NCI-H345 treated with DMSO at 0.1 percent for 48 hours (cell line): ENCODE measurements at regions not wholly inside any gene's neighbourhood (a gene's known extent, or its start where the extent isn't known, plus 50 kb on each side); places are given as distances from the start of the nearest gene placed in this dataset.
A peak's percentile ranks its signal among the peaks of the same experiment; 100 is the strongest.
"Not testable (repeated sequence)": the region's sequence is repeated elsewhere in the genome, so short reads cannot be mapped to it uniquely, and the experiment has no call there.

Source experiments
- DNase-seq: peaks from one replicate; lab custom pipeline; 2025; ENCODE audit not compliant: unreplicated experiment; lab: John Stamatoyannopoulos, UW

DNA sequence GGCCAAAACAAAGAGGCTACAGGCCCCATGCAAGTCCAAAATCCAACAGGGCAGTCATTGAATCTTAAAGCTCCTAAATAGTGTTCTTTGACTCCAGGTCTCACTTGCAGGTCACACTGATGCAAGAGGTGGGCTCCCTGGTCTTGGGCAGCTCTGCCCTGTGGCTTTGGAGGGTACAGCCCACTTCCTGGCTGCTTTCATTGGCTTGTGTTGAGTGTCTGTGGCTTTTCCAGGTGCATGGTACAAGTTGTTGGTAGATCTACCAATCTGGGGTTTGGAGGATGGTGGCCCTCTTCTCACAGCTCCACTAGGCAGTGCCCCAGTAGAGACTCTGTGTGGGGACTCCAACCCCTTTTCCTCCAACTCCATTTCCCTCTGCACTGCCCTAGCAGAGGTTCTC, 115.8 kb upstream of the ALKAL2 start:
- DNase-seq: no peak

DNA sequence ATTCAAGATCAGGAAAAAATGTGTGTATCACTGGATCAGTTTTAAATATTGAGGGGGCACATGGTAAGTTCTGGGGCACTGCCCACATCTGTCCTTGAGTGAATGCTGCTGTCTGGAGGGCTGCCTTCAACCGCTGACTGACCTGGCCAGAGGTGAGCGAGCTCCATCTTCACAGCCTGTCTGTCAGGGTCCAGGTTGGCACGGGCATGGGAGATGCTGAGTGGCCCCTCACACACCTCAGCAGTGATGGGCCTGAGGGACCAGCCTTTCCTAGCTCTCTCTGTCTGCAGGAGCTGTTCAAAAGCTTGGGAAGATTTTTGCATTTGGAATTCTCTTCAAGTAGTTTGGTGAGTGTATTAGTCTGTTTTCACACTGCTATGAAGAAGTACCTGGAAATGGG, 114.8 kb upstream of the ALKAL2 start:
- no peak for DNase-seq

DNA sequence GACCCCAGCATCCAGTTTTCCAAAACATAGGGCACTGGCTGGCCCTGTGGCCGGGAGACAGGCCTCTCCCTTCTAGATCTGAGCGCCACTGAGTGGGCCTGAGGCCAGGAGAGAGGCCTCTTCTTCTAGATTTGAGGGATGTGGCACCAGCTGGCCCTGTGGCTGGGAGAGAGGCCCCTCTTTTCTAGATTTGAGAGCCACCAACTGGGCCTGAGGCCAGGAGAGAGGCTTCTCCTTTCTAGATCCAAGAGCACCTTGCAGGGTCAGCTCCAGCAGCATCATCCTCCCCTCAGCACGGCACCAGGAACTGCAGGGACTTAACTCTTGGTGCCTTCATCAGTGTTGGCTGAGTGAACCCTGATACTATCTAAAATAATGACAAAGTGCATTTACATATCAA, 114.3 kb upstream of the ALKAL2 start:
- DNase-seq: no peak

DNA sequence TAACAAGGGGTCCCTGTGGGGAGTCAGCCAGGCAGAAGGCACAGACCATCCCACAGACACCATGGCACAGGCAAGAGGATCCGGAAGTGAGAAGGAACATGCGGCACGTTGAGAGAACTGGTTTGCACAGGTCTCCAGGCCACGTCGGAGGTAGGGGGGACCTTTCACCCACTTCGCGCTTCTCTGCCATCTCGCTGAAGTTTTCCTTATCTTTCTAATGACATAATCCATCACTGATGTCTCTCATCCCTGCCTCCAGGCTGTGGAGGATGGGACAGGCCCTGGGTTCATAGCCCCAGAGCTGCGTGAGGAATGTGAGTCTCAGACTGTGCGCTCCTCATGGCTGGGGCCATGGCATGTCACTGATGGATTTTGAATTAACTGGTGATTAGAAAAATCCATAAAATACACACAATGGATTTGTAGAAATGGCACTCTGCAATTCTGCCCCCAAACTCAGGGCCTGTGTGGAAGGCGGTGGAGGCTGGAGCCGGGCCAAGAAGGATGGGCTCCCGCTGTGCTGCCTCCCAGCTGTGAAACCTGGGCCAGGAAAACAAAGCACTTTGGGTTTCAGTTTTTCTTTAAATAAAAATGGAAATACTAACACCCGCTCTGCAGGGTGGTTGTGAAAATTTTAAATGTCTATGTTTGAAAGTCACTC, 113.3 kb upstream of the ALKAL2 start:
- DNase-seq: no peak

DNA sequence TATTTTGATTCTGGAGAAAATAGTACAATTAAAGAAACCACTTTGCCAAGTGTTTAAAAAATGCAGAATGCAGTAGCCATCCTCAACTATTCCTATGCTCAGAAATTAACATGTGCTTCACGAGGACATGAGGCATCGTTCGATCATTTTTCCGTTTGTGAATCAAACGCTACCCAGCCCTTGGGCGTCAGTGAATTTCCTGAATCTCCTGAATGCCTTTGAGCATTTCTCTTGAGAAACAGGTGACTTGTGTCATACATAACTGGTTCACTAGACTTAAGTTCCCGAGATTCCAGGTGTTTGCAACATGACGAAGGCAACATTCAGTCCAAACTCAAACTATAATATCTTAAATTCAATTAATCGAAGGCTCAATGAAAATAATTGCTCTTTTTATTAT, 110.0 kb upstream of the ALKAL2 start:
- DNase-seq: no peak

DNA sequence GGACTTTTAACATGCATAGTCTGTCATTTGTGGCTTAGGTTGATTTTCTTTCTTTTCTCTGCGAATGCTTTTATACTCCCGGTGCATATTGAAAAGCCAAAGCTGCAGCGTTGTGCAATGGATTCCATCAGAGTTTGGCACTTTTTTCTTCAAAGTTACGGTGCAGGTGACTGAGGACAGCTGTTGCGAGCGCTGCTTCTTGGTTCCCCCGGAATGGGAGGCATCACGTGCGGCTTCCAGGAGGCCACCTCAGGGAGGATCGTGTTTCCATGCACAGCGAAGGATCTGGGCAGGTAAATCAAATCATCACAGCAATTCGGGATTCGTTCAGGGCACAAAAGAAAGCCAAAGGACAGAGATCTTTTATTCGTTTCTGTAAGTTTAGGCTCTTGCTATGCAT, 109.6 kb upstream of the ALKAL2 start:
- no peak for DNase-seq

DNA sequence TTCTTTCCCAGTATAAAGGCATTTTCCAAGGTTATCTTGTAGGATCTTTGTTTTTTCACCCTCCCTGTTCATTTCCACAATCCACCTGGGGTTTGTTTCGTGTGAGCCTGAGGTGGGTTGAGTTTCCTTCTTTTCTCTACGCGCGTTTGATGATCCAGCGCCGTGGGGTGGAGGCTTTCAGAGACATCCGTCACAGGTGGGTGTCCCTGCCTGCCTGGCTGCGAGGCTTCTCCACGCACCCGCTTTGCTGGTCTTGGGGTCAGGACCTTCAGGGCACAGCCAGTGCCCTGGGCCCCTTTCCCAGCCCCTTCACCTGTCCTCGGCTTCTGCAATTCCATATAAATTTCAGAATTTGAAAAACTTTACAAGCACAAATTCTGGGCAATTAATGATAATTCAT, 109.0 kb upstream of the ALKAL2 start:
- DNase-seq: no peak

DNA sequence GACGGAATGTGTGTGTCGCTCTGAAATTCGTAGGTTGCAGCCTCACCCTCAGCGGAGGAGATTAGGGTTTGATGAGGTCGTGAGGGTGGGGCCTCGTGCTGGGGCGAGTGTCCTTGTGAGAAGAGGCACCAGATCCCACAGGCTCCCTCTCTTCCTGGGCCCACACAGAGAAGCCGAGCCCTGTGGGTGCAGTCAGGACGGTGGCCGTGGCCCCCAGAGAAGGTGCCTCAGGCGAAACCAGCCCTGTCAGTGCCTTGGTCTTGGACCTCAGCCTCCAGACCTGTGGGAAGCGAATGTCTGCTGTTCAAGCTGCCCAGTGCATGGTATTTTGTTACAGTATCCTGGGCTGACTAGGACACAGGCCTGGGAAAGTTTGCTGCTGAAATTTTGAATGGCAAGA, 108.0 kb upstream of the ALKAL2 start:
- DNase-seq: no peak

DNA sequence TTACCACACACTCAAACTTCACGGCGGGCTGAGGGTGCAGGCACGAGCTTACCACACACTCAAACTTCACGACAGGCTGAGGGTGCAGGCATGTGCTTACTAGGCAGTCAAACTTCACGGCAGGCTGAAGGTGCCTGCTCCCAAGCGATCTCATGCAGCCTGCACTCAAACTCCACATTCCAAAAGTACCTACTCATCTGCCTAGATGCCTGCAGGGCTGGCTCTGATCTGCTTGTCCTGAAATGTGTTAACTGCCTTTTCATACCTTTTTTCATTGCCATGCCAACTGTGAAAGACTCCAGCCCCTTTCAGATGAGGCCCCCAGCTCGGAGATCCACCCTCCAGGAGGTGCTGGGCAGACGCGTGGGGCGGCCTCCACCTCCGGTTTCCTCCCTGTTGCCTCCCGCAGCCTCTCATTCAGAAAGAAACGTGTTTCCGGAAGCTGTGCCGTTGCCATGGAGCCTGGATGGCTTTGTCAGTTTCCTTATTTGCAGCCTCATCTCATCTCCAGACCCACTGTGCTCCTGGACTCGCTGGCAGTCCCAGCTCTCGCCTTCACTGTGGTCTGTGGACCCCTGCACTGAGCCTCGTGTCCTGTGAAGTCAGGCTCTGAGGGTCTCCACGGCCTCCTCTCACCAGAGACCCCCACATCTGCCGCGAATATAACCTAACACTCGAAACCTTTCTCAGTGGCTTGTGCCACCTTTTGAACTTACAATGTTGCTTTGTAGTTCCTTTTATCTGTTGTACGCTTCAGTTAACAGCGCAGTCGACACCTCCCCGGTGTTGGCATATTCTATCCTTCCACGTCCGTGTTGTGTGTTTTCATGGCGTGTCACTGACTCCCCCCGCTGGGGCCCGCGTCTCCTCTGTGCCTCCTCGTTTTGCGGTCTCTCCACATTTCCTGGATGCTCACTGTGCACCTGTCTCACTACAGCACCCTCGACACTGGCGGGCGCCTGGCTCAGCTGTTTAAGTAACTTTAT, 106.1 kb upstream of the ALKAL2 start:
- peak; percentile 39 for DNase-seq

DNA sequence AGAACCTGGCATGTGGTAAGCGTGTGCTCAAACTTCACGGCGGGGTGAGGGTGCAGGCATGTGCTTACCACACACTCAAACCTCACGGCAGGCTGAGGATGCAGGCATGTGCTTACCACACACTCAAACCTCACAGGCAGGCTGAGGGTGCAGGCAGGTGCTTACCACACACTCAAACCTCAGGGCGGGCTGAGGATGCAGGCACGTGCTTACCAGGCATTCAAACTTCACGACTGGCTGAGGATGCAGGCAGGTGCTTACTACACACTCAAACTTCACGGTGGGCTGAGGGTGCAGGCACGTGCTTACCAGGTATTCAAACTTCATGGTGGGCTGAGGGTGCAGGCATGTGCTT, 105.0 kb upstream of the ALKAL2 start:
- no peak for DNase-seq

DNA sequence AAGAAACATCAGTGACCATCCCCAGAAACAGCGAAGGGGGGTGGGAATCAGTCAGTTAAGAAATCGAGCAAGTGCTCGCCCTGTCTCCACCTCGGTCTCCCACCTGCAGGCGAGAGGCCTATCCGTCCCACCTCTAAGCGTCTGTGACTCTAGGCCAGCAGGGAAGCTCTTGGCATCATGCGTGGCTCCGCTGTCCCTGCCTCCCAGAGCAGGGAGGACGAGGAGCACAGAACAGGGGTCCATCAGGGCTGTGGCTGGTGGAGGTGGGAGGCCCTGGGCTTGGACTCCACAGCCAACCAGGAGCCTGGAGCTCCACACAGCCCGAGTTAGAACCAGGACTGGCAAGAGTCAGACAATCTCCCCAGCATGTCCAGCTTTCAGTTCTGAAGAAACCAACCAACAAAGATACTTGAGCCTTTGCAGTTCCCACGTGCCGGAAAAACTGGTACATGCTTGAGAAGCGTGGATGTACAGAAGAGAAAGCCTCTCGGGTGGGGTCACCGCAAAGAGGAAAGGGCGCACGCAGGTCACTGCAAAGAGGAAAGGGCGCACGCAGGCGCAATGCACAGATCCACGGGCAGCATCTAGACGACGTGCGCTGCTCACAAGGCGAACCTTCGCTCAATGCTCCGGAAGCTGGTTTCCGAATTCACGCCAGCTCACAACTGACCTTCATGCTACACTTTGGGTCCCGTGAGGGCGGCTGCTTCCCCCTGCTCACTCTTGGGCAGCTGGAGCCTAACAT, 104.5 kb upstream of the ALKAL2 start:
- no peak for DNase-seq

DNA sequence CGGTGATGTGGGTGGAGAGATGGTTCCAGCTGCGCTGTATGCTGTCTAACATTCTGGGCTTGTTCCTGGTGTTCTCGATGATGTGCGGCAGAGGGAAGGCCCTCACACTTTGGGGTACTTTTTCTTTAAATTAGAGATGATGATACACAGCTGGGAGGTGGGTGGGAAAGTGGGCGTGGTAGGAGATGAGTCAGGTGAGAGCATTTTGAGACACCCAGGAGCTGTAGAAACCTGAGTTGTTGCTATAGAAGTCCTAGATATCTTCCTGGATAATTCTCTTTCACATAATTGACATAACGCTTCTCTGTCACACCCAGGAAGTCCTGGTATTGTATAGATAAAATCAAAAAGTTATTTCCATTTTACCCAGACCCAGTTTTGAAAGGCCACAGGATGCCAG, 103.8 kb upstream of the ALKAL2 start:
- no peak for DNase-seq

DNA sequence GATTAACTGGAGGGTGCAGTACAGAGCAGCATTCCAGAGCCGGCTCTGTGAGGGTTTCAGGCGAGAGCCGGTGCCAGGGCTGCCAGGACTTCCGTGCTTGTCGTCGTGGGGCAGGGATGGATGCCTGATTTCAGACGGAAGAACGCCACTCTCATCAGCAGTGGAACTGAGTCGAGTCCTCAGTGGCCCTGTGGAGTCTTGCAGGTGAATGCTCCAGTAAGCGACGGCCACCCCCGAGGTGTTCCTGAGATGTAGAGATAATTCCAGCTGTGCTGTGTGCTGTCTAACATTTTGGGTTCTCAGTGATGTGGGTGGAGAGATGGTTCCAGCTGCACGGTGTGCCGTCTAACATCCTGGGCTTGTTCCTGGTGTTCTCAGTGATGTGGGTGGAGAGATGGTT, 103.1 kb upstream of the ALKAL2 start:
- DNase-seq: no peak

DNA sequence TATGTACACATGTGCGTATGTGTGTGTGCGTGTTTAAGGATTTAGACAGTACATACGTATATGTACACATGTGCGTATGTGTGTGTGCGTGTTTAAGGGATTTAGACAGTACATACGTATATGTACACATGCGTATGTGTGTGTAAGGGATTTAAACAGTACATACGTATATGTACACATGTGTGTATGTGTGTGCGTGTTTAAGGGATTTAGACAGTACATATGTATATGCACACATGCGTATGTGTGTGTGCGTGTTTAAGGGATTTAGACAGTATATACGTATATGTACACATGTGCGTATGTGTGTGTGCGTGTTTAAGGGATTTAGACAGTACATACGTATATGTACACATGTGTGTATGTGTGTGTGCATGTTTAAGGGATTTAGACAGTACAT, 102.1 kb upstream of the ALKAL2 start:
- not testable (repeated sequence) for DNase-seq

DNA sequence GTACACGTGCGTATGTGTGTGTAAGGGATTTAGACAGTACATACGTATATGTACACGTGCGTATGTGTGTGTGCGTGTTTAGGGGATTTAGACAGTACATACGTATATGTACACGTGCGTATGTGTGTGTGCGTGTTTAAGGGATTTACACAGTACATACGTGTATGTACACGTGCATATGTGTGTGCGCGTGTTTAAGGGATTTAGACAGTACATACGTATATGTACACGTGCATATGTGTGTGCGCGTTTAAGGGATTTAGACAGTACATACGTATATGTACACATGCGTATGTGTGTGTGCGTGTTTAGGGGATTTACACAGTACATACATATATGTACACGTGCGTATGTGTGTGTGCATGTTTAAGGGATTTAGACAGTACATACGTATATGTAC, 100.9 kb upstream of the ALKAL2 start:
- DNase-seq: not testable (repeated sequence)

DNA sequence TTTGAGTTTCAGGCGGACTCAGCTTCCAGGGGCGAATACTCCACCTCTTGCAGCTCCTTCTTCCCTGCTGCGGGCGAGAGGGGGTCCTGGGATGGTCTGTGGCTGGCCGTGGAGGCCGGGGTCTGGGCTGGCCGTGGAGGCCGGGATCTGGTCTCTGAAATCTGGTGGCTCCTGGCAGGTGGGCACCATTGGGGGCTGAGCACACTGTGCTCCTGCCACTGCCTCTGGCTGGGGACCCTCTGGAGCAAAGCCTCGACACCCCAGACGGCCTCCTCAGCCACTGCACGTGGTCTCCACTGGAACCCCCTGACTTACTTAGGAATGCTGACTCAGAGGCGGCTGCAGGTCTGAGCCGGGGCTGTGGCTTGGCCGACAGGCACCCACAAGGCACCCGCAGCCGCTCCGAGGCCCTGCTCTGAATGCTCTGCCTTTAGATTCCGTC, 100.1 kb upstream of the ALKAL2 start:
- DNase-seq: no peak

DNA sequence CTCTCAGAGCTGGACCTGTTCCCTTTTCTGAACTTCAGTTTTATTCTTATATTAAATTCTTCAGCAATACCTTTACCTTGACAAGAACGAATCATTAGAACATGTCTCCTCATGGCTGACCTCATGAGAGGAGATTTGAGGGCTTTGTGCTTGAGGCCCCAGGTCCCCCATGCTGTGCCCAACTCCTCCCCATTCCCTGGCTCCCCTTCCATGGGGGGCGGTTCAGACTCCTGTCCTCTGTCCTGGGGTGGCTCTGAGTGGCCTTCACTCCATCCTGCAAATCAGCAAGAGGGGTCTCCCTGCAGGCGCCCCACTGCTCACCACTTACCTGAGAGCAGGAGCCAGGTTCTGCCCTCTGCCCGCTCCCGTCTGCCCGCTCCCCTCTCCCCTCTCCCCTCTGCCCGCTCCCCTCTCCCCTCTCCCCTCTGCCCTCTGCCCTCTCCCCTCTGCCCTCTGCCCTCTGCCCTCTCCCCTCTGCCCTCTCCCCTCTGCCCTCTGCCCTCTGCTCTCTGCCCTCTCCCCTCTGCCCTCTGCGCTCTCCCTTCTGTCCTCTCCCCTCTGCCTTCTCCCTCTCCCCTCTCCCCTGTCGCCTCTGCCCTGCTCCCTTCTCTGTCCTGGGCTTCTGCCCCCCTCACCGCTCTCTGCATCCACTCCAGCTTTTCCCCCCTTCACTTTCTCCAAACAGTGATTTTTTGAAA, 98.7 kb upstream of the ALKAL2 start:
- no peak for DNase-seq

DNA sequence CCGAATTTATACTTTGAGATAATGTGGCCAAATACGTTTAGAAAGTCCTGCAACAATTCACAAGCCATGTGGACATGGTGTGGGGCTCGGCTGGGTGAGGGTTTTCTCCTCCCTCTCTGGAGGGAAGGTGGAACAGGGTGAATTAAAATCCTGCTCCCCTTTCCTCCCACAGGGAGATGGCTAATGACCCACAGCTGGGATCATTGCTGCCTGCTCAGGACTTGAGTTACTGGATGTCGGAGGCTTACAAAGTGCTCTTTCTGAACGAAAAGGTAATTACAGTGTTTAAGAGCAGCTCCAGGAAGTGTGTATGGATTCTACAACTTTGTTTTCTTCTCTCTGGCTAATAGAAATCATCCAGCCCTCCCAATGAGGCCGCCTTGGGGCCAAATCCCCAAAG, 97.9 kb upstream of the ALKAL2 start:
- no peak for DNase-seq

DNA sequence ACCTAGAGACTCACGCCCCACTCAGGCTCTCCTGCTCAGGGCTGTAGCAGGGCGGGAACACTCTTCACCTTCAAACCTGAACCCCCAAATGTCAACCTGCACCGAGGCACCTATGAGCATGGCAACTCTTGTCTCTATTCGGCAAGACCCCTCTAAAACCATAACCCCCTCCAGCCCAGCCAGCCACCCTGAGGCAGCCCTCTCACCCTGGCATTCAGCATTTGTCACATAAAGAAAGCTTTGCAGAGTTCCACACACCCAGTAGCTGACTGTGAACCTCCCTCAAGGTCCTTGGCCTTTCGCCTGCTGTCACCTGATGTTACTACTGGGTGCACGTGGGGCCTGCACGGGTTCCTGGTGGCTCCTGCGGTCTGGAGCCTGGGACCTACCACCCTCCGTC, 97.2 kb upstream of the ALKAL2 start:
- no peak for DNase-seq

DNA sequence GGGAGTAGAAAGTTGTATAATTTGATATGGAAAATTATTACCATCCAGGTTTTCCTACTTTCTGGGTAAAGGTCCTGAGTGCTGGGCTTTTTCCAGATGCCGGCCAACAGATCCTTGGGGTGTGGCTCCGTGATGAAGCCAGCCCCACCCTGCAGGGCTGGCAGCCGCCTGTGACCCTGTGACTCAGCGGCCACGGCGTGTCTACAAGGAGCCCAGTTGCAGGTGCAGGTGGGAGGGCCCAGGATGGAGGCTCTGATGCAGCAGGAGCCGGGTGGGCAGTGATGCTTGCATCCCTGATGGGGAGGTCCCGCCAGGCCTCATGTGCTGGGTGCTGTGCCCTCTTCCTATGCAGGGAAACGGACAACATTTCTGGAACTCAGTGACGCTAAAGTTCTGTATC, 96.0 kb upstream of the ALKAL2 start:
- DNase-seq: no peak

DNA sequence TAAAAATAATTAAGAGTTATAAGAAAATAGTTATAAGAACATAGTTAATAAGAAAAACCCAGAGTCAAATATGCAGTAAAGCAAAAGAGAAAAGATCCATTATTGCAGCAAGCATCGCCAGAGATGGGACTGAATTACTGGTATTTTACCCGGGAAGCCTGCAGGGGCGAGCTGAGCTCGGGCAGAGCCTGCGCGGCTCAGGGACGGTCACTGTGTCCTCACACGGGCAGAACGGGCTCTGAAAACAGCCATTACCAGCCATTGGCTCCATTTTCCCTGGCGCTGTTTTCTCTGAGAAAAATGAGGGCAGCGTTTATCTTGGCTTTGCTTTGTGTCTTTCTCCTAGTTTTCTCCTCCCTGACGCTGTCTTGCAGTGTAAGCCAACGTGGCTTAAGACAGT, 95.3 kb upstream of the ALKAL2 start:
- DNase-seq: no peak
